ENCODE measurements at regions not wholly inside any gene's neighbourhood (a gene's known extent, or its start where the extent isn't known, plus 50 kb on each side); places are given as distances from the start of the nearest gene placed in this dataset.

DNA sequence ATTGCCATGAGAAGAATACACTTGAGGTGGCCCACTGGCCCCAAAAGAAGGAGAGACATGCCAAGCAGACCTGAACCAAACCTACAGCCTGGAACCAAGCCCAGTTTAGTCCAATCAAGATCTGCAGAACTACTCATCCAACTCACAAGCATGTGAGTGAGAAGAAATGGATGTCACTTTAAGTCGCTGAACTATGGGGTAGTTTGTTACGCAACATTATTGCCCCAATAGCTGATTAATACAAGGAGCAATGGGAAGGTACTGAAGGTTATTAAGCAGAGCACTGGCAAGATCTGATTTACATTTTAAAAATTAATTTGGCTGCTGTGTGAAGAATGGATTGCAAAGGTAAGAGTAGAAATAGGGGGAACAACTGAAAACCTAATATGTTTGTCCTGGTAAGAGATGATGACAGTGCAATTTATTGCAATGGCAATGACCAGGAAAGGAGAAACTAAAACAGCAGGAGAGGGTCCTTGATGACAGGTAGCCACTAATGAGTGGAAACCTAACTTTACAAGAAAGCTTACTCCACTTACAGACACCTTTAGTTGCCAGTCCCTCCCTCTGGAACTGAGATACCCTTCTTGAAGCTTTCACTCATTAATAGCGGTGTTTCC, 132.9 kb upstream of the GRIA1 start:
- no peak for ATAC-seq

DNA sequence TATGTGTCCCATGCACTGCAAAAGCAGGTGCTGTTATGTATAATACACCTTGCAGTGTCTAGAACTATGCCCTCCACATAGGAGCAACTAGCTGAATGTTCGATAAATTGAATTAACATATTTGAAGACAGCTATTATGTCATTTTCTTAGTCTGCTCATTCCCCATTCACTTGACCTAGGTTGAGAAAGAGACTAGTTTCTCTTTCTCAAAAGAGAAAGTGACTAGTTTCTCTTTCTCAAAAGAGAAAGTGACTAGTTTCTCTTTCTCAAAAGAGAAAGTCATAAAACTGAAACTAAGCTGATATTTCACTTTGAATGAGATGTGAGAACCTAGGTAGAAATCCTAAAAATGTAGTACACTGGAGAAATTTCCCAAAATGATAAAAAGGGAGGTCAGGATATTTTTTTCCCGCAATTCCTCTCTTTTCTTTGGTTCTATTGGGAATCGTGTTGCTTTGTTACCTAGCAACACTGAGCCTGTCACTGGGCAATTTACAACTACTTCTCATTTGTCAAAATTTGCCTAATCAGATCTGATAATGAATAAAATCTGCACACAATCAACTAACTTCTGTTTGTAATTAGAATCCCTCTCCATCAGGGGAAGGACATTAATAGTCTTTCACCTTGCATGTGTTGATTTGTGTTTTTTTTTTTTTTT, 132.0 kb upstream of the GRIA1 start:
- ATAC-seq = no peak
- no peak for TF ChIP-seq PPARA (CRISPR knock-in tag; IDR thresholded peaks at IDR 0.05; ENCODE audit: borderline replicate concordance)
- TF ChIP-seq ISL1 (CRISPR knock-in tag; IDR thresholded peaks at IDR 0.05) = no peak
- TF ChIP-seq, protein P1, sequence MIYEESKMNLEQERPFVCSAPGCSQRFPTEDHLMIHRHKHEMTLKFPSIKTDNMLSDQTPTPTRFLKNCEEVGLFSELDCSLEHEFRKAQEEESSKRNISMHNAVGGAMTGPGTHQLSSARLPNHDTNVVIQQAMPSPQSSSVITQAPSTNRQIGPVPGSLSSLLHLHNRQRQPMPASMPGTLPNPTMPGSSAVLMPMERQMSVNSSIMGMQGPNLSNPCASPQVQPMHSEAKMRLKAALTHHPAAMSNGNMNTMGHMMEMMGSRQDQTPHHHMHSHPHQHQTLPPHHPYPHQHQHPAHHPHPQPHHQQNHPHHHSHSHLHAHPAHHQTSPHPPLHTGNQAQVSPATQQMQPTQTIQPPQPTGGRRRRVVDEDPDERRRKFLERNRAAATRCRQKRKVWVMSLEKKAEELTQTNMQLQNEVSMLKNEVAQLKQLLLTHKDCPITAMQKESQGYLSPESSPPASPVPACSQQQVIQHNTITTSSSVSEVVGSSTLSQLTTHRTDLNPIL (CRISPR knock-in tag; IDR thresholded peaks at IDR 0.05; ENCODE audit: low read depth) = no peak
- TF ChIP-seq, protein P2, sequence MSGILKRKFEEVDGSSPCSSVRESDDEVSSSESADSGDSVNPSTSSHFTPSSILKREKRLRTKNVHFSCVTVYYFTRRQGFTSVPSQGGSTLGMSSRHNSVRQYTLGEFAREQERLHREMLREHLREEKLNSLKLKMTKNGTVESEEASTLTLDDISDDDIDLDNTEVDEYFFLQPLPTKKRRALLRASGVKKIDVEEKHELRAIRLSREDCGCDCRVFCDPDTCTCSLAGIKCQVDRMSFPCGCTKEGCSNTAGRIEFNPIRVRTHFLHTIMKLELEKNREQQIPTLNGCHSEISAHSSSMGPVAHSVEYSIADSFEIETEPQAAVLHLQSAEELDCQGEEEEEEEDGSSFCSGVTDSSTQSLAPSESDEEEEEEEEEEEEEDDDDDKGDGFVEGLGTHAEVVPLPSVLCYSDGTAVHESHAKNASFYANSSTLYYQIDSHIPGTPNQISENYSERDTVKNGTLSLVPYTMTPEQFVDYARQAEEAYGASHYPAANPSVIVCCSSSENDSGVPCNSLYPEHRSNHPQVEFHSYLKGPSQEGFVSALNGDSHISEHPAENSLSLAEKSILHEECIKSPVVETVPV (CRISPR knock-in tag; IDR thresholded peaks at IDR 0.05) = no peak
- no peak for TF ChIP-seq ZNF565 (CRISPR knock-in tag; conservative IDR thresholded peaks at IDR 0.05; ENCODE audit: low read depth)
- no peak for TF ChIP-seq ESRRG (CRISPR knock-in tag; IDR thresholded peaks at IDR 0.05)
- no peak for TF ChIP-seq ZFP3 (CRISPR knock-in tag; IDR thresholded peaks at IDR 0.05)
- no peak for TF ChIP-seq ARNTL (CRISPR knock-in tag; IDR thresholded peaks at IDR 0.05; ENCODE audit: borderline replicate concordance, low read depth)
- TF ChIP-seq ZNF8 (CRISPR knock-in tag; IDR thresholded peaks at IDR 0.05) = no peak
- no peak for TF ChIP-seq RARB (CRISPR knock-in tag; IDR thresholded peaks at IDR 0.05)
- no peak for TF ChIP-seq SNAI2 (CRISPR knock-in tag; IDR thresholded peaks at IDR 0.05)
- TF ChIP-seq, protein P3, sequence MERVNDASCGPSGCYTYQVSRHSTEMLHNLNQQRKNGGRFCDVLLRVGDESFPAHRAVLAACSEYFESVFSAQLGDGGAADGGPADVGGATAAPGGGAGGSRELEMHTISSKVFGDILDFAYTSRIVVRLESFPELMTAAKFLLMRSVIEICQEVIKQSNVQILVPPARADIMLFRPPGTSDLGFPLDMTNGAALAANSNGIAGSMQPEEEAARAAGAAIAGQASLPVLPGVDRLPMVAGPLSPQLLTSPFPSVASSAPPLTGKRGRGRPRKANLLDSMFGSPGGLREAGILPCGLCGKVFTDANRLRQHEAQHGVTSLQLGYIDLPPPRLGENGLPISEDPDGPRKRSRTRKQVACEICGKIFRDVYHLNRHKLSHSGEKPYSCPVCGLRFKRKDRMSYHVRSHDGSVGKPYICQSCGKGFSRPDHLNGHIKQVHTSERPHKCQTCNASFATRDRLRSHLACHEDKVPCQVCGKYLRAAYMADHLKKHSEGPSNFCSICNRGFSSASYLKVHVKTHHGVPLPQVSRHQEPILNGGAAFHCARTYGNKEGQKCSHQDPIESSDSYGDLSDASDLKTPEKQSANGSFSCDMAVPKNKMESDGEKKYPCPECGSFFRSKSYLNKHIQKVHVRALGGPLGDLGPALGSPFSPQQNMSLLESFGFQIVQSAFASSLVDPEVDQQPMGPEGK (CRISPR knock-in tag; IDR thresholded peaks at IDR 0.05; ENCODE audit: borderline replicate concordance) = no peak
- no peak for TF ChIP-seq OSR1 (CRISPR knock-in tag; IDR thresholded peaks at IDR 0.05)
- TF ChIP-seq, protein P4, sequence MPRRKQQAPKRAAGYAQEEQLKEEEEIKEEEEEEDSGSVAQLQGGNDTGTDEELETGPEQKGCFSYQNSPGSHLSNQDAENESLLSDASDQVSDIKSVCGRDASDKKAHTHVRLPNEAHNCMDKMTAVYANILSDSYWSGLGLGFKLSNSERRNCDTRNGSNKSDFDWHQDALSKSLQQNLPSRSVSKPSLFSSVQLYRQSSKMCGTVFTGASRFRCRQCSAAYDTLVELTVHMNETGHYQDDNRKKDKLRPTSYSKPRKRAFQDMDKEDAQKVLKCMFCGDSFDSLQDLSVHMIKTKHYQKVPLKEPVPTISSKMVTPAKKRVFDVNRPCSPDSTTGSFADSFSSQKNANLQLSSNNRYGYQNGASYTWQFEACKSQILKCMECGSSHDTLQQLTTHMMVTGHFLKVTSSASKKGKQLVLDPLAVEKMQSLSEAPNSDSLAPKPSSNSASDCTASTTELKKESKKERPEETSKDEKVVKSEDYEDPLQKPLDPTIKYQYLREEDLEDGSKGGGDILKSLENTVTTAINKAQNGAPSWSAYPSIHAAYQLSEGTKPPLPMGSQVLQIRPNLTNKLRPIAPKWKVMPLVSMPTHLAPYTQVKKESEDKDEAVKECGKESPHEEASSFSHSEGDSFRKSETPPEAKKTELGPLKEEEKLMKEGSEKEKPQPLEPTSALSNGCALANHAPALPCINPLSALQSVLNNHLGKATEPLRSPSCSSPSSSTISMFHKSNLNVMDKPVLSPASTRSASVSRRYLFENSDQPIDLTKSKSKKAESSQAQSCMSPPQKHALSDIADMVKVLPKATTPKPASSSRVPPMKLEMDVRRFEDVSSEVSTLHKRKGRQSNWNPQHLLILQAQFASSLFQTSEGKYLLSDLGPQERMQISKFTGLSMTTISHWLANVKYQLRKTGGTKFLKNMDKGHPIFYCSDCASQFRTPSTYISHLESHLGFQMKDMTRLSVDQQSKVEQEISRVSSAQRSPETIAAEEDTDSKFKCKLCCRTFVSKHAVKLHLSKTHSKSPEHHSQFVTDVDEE (CRISPR knock-in tag; IDR thresholded peaks at IDR 0.05) = no peak
- no peak for TF ChIP-seq TOX (CRISPR knock-in tag; IDR thresholded peaks at IDR 0.05; ENCODE audit: borderline replicate concordance)
- no peak for TF ChIP-seq ZNF70 (CRISPR knock-in tag; IDR thresholded peaks at IDR 0.05)
- TF ChIP-seq ZC3H10 (CRISPR knock-in tag; IDR thresholded peaks at IDR 0.05) = no peak
- no peak for TF ChIP-seq TCF4 (CRISPR knock-in tag; IDR thresholded peaks at IDR 0.05; ENCODE audit: borderline replicate concordance)
- TF ChIP-seq ZFP30 (CRISPR knock-in tag; IDR thresholded peaks at IDR 0.05) = no peak
- TF ChIP-seq CSDC2 (CRISPR knock-in tag; IDR thresholded peaks at IDR 0.05) = no peak

More for the DNA sequence above, 132.9 kb upstream of the GRIA1 start:
- TF ChIP-seq ESRRG (CRISPR knock-in tag; IDR thresholded peaks at IDR 0.05) (no peak), RARB (CRISPR knock-in tag; IDR thresholded peaks at IDR 0.05) (no peak)

DNA sequence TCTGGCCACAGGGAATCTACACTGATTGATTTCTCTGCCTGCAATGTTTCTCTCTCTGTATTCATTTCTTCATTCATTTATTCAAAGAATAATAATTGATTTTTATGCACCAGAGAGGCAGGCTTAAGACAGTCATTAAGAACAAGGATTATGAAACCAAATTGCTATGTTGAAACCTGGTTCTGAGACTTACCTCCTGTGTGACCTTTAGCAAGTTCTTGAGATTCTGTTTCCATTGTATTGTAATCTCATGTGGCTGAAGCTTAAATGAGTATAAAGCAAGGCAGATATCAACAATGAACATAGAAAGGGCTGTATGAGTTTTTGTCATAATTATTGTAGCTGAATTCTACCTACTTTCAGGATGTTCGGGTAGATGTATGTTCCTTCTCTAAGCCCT, 129.6 kb upstream of the GRIA1 start:
- TF ChIP-seq SNAI2 (CRISPR knock-in tag; IDR thresholded peaks at IDR 0.05) (no peak), GLIS3 (CRISPR knock-in tag; IDR thresholded peaks at IDR 0.05) (no peak), ZNF565 (CRISPR knock-in tag; conservative IDR thresholded peaks at IDR 0.05; ENCODE audit: low read depth) (no peak), ESRRG (CRISPR knock-in tag; IDR thresholded peaks at IDR 0.05) (no peak), ZFP30 (CRISPR knock-in tag; IDR thresholded peaks at IDR 0.05) (no peak)
- TF ChIP-seq, protein P1 (CRISPR knock-in tag; IDR thresholded peaks at IDR 0.05; ENCODE audit: low read depth) = no peak
- ATAC-seq = no peak
